D721Med (cell line): ENCODE measurements at regions not wholly inside any gene's neighbourhood (a gene's known extent, or its start where the extent isn't known, plus 50 kb on each side); places are given as distances from the start of the nearest gene placed in this dataset.

Experiments used
- DNase-seq: peaks from one replicate; pipeline ENCODE4 v3.0.0; 2011; ENCODE audit warnings: low spot score; ENCODE audit not compliant: insufficient read length
- FAIRE-seq: peaks from 2 replicates; lab custom pipeline; 2011; peaks lifted over from hg19 to GRCh38; lab: Jason Lieb, UNC
- TF ChIP-seq, protein P1 (sequence below): IDR thresholded peaks from 2 replicates; pipeline ENCODE4 v1.5.1; 2012; ENCODE audit warnings: mild to moderate bottlenecking, control low read depth; ENCODE audit not compliant: insufficient read depth; ENCODE audit errors: missing control alignments

DNA sequence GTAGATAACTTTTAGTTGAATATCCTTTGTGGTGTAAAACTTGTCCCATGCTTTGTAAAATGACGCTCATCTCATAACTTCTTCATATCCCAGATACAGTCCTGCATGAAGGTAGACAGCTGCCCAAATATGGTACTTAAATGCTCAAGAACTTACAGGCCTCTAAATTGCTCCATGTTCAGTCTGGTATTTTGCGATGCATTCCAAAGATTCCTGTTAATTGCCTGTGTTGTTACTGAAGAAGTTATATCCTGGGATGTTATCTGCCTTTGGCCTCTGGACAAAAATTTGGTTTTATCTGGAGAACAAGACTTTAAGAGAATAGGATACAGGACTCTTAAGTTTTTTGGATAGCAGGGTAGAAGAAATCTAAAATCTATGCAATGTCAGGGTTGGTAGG is 473.0 kb downstream of the PCNX1 start:
- FAIRE-seq (no peak), DNase-seq (no peak)
- TF ChIP-seq, protein P1, sequence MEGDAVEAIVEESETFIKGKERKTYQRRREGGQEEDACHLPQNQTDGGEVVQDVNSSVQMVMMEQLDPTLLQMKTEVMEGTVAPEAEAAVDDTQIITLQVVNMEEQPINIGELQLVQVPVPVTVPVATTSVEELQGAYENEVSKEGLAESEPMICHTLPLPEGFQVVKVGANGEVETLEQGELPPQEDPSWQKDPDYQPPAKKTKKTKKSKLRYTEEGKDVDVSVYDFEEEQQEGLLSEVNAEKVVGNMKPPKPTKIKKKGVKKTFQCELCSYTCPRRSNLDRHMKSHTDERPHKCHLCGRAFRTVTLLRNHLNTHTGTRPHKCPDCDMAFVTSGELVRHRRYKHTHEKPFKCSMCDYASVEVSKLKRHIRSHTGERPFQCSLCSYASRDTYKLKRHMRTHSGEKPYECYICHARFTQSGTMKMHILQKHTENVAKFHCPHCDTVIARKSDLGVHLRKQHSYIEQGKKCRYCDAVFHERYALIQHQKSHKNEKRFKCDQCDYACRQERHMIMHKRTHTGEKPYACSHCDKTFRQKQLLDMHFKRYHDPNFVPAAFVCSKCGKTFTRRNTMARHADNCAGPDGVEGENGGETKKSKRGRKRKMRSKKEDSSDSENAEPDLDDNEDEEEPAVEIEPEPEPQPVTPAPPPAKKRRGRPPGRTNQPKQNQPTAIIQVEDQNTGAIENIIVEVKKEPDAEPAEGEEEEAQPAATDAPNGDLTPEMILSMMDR = no peak

DNA sequence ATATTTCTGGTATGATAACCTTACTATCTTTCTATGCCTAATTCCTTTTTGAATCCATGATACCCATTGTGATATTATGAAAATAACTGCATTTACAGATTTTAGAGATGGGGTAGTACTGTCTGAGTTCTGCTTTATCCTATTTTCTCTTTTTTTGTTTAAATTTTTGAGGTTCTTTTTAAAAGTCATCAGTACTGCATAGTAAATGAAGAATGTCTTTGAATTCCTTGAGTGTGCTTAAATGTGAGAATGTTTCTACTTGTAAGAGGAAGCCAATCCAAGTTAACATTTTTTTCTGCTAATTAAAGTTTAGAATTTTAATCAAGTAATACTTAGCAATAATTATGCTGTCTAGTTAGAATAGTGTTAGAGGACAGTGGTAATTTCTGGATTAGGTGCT is 474.6 kb downstream of the PCNX1 start:
- TF ChIP-seq, protein P1 = no peak
- no peak for DNase-seq
- no peak for FAIRE-seq

DNA sequence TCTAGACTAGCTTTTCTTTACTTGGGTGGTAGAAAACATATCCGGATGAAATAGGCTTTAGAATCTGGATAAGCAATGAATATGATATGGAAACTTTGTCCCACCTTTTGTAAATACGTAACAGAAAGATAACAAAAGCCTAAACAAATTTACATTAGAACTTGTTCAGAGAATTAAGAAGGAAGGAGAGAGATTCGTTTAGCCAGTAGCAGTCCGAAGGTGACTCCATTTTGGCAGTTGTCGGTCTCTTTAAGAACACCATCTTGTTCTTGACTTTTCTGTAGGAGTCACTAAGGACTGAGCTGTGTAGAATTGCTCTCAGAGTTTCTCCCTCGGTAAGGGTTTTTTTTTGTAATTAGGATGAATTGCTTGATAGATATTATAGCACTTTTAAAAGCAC is 475.1 kb downstream of the PCNX1 start:
- TF ChIP-seq, protein P1 = no peak
- FAIRE-seq (no peak), DNase-seq (no peak)

DNA sequence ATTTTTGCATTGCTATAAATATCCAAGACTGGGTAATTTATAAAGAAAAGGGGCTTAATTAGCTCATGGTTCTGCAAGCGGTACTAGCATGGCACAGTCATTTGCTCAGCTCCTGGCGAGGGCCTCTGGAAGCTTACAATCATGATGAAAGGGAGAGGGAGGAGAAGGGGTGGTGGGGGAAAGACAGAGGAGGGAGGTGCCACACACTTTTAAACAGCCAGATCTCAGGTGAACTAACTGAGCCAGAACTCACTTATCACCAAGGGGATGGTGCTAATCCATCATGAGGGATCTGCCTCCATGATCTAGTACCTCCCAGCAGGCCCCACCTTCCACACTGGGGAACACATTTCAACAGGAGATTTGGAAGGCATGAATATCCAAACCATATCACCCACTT is 476.3 kb downstream of the PCNX1 start:
- FAIRE-seq (no peak), DNase-seq (no peak)
- TF ChIP-seq, protein P1 = no peak

DNA sequence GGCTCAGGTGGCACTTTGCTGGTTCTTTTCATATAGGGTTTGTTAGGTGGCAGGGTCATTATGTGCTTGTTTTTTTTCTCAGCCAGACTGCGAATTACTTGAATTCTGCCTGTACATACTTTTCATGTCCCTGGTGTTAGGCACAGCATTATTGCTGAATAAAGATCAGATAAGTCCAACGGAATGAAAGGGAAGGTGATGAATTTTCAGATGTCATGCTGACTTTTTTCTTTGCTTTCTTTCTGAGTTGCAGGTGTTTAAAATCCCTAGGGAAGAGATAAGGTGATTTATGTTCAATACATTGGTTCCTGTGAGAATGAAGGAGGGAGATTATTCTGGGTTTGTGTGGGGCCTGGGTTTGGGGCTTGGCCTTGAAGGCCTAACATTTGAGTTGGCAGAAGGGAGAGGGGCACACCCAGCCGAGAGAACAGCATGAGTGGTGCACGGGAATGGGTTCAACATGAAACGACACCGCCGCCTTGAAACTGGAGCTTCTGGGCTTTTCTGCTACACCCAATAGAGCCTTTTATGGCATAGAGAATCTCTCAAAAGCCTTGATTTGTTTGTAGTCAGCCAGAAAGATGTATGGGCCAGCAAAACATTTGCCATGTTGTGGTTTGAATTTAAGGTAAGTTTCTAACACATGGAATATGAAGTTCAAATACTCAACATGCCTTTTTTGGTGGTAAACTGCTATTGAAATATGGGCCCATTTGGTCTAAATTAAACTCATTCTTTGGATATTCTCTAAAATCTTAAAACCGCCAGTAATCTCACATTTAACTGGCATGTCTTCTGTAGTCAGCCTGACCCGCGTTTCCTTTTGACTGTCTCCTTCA is 477.0 kb downstream of the PCNX1 start:
- TF ChIP-seq, protein P1 = no peak
- FAIRE-seq = no peak
- DNase-seq = no peak

DNA sequence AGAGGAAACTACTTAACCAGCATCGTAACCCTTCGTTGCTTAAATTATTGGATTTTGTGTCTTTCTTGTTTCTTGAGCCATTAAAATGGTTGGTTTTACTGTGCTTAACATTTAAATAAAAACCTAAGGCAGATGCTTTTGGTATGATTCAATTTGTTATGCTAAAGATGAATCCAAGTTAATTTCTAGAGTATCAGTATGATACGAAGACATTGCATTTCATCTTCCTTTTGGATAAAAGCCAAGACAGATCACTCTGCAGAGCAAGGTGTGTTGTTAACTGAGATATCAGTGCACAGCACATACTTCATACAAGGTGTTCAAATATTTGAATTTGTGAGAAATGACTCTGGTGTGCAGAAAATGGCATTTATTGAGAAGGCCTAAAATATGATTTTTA is 480.5 kb downstream of the PCNX1 start:
- DNase-seq (no peak), FAIRE-seq (no peak)
- TF ChIP-seq, protein P1 = no peak

DNA sequence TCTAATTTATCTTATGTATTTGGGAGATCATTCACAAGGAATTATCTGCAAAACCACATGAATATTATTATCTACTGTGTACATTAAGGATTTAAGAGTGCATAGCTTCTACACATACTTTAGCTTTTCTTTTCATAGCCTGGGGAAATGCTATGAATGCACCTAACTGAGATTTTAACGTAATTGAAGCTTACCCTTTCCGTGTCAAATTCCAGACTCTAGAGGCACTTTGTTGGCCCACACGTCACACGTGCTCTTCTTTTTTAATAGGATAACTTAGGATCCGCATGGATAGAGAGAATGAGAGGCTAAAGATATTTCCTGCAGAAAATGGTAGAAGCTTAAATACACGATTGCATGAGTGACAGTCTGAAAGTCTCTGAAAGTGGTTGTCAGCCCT is 481.1 kb downstream of the PCNX1 start:
- DNase-seq (no peak), FAIRE-seq (no peak)
- TF ChIP-seq, protein P1 = no peak
